Naive thymus-derived CD8-positive, alpha-beta T cell (primary cell): ENCODE measurements at regions not wholly inside any gene's neighbourhood (a gene's known extent, or its start where the extent isn't known, plus 50 kb on each side); places are given as distances from the start of the nearest gene placed in this dataset.

ENCODE experiments used
- ATAC-seq, 2 donors: fragments of 150-1000 bp; cut with Tn5 transposase in 1 of 2; sonication (Bioruptor Pico), chemical (Tn5 transposase) in 1 of 2; 1 replicate in 1 of 2; 2 replicates in 1 of 2; pipeline ENCODE4 v1.10.0; 2021; ENCODE audit warnings: mild to moderate bottlenecking in 2 of 2, moderate library complexity in 2 of 2
- POLR2A ChIA-PET: fragments of 350-600 bp; sonication (Branson Sonifier 250); formaldehyde crosslinking; loops from one replicate; lab custom pipeline; 2021; ENCODE audit warnings: antibody characterized with exemption; lab: Charles Lee
- DNase-seq, 10 donors: peaks; one replicate each; pipeline versions ENCODE4 v3.0.0 to v3.0.0-alpha.2; 2020 to 2022
- H3K27ac Mint-ChIP-seq, 10 donors: one replicate each; pipeline ENCODE4 v1.8.0; 2020 to 2022; ENCODE audit warnings: mild to moderate bottlenecking in 10 of 10, mixed read lengths in 10 of 10, moderate library complexity in 4 of 10, inconsistent platforms in 1 of 10
- H3K27me3 Mint-ChIP-seq, 5 donors: one replicate each; pipeline ENCODE4 v1.8.0; 2021 to 2022; ENCODE audit warnings: mixed read lengths in 5 of 5
- H3K36me3 Mint-ChIP-seq, 3 donors: one replicate each; pipeline ENCODE4 v1.8.0; 2020 to 2022; ENCODE audit warnings: mixed read lengths in 3 of 3, mild to moderate bottlenecking in 2 of 3, inconsistent platforms in 1 of 3
- H3K4me1 Mint-ChIP-seq, 4 donors: one replicate each; pipeline ENCODE4 v1.8.0; 2021 to 2022; ENCODE audit warnings: mixed read lengths in 4 of 4
- H3K4me3 Mint-ChIP-seq, 10 donors: one replicate each; pipeline ENCODE4 v1.8.0; 2020 to 2022; ENCODE audit warnings: mild to moderate bottlenecking in 10 of 10, mixed read lengths in 10 of 10, moderate library complexity in 6 of 10, inconsistent platforms in 1 of 10
- H3K9me3 Mint-ChIP-seq, 9 donors: one replicate each; pipeline ENCODE4 v1.8.0; 2020 to 2022; ENCODE audit warnings: mixed read lengths in 9 of 9, mild to moderate bottlenecking in 3 of 9, inconsistent platforms in 1 of 9, moderate library complexity in 1 of 9

DNA sequence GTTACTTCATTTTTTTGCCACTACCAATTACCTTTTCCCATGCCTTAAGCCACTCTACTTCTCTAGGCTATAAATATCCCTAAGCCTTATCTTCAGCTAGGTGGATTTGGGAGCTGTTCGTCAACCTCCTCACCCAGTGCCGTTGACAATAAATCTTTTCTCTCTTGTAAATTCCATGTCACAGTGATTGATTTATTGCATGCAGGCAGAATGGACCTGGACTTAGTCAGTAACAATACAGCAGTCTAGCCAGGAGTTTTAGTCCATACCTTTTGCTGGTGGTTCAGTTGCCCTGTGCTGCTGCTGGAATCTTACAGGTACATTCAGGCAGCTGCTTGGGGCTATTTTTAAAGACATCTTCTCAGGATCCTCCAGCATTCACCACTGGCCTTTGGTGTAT, 350.5 kb upstream of the NRG3 start:
- H3K9me3 Mint-ChIP-seq: peaks cover 0 to 29% (median 3%) of the 10 kb centered on the region in 9 donors
- no peaks in the 10 kb centered on the region for H3K36me3 Mint-ChIP-seq
- ATAC-seq (no peak), DNase-seq (no peak)
- H3K4me1 Mint-ChIP-seq: no peaks in the 10 kb centered on the region
- no peak overlapping the region for H3K27ac Mint-ChIP-seq
- POLR2A ChIA-PET: no interaction called here
- peaks cover 0 to 4% (median 0%) of the 10 kb centered on the region in 5 donors for H3K27me3 Mint-ChIP-seq
- no peak overlapping the region for H3K4me3 Mint-ChIP-seq

DNA sequence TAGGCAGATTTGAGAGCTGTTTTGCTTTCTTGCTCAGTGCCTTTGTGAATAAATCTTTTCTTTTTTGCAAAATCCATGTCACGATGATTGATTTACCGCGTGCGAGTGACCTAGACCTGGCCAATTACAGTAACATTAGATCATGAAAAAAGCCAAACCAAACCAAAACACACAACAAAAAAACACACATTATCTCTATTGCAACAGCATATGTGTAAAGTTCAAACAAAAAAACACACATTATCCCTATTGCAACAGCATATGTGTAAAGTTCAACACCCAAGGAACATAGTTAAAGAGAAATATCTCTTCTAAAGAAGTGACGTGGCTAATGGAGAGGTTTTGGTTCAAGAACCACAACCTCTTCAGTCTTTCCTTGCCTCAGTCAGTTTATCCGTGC, 342.6 kb upstream of the NRG3 start:
- DNase-seq (no peak), ATAC-seq (no peak)
- H3K36me3 Mint-ChIP-seq: no peaks in the 10 kb centered on the region
- H3K4me1 Mint-ChIP-seq: no peaks in the 10 kb centered on the region
- H3K27ac Mint-ChIP-seq: no peak overlapping the region
- POLR2A ChIA-PET: no interaction called here
- peaks cover 0 to 13% (median 10%) of the 10 kb centered on the region in 9 donors for H3K9me3 Mint-ChIP-seq
- no peak overlapping the region for H3K4me3 Mint-ChIP-seq
- no peaks in the 10 kb centered on the region for H3K27me3 Mint-ChIP-seq

DNA sequence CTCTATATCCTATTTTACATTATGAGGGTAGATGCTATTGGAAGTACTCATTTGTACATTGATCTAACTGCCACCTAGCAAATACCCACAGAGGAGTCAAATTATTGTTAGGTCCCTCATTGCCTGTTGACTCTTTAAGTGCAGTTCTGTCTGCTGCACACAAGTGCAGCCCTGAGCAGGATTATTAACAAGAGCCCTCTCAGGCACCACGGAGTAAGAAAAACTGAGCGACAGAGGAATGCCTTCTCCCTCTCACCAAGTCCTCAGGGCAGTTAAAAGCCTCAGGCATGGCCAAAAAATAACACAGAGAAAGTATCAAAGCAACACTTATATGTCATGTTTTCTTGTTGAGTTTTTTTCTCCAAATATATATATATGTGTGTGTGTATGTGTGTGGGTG, 340.0 kb upstream of the NRG3 start:
- H3K27ac Mint-ChIP-seq: no peak overlapping the region
- no peak overlapping the region for H3K4me3 Mint-ChIP-seq
- no peaks in the 10 kb centered on the region for H3K4me1 Mint-ChIP-seq
- peaks cover 0 to 2% (median 0%) of the 10 kb centered on the region in 5 donors for H3K27me3 Mint-ChIP-seq
- H3K9me3 Mint-ChIP-seq: peaks cover 2 to 20% (median 11%) of the 10 kb centered on the region in 9 donors
- no peak for DNase-seq
- peaks cover 0 to 4% (median 0%) of the 10 kb centered on the region in 3 donors for H3K36me3 Mint-ChIP-seq
- ATAC-seq: no peak
- POLR2A ChIA-PET: no interaction called here

DNA sequence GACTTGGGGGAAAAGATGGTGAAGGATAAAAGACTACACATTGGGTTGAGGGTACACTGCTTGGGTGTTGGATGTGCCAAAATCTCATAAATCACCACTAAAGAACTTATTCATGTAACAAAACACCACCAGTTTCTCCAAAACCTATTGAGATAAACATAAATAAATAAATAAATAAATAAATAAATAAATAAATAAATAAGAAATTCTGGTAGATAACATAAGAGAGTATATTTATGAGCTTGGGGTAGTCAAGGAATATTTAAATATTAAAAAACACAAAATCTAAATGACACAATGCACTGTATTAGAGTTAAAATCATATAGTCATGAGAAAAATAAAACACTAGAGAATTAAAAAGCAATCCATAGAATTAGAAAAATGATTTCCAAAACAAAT, 333.5 kb upstream of the NRG3 start:
- H3K27ac Mint-ChIP-seq: no peak overlapping the region
- ATAC-seq: no peak
- H3K4me3 Mint-ChIP-seq: no peak overlapping the region
- H3K27me3 Mint-ChIP-seq: peaks cover 0 to 2% (median 0%) of the 10 kb centered on the region in 5 donors
- no peak for DNase-seq
- peaks cover 6 to 14% (median 10%) of the 10 kb centered on the region in 9 donors for H3K9me3 Mint-ChIP-seq
- POLR2A ChIA-PET: no interaction called here
- H3K4me1 Mint-ChIP-seq: no peaks in the 10 kb centered on the region
- peaks cover 0 to 4% (median 0%) of the 10 kb centered on the region in 3 donors for H3K36me3 Mint-ChIP-seq

DNA sequence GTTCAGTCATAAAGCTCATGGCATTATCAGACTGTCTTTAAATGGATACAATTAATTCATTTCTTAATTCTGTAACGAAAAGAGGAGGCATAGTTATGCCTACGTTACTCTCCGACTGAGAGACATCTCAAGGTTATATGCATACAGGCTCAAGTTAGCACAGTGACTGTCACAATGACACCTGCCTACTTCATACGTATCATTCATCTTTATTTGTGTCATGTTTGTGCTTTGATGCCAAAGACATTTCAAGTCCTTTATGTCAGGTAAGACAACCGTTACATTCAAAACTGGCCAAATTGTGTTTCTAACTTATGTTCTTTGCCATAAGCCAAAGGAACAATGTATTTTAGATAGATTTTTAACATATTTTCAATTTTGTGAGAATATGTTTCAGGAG, 328.8 kb upstream of the NRG3 start:
- ATAC-seq (no peak), DNase-seq (no peak)
- Mint-ChIP-seq H3K4me1 (no peaks in the 10 kb centered on the region), H3K9me3 (peaks cover 0 to 27% (median 21%) of the 10 kb centered on the region in 9 donors), H3K4me3 (no peak overlapping the region), H3K27me3 (no peaks in the 10 kb centered on the region), H3K36me3 (peaks cover 0 to 17% (median 0%) of the 10 kb centered on the region in 3 donors), H3K27ac (no peak overlapping the region)
- POLR2A ChIA-PET: no interaction called here

DNA sequence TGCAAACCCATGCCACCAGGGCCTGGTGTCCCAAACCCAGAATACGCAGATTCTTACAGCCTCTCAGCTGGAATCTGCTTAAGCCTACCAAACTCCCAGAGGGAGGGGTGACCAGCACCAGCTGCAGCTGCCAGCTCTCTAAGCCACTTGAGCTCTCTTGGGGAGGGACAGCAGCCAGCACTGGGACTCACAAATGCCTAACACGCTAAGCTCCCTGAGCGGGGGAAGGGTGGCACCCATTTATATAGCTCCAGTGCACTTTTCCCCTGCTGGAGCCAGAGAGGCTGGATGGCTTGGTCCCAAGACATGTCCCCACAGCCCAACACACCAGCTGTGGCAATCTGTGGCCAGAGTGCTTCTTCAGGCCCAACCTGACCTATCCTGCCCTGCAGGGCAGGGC, 326.8 kb upstream of the NRG3 start:
- Mint-ChIP-seq H3K4me3 (no peak overlapping the region), H3K36me3 (peaks cover 0 to 17% (median 0%) of the 10 kb centered on the region in 3 donors), H3K27me3 (no peaks in the 10 kb centered on the region), H3K4me1 (no peaks in the 10 kb centered on the region), H3K9me3 (peaks cover 0 to 46% (median 22%) of the 10 kb centered on the region in 9 donors), H3K27ac (no peak overlapping the region)
- DNase-seq (no peak), ATAC-seq (no peak)
- POLR2A ChIA-PET: no interaction called here

DNA sequence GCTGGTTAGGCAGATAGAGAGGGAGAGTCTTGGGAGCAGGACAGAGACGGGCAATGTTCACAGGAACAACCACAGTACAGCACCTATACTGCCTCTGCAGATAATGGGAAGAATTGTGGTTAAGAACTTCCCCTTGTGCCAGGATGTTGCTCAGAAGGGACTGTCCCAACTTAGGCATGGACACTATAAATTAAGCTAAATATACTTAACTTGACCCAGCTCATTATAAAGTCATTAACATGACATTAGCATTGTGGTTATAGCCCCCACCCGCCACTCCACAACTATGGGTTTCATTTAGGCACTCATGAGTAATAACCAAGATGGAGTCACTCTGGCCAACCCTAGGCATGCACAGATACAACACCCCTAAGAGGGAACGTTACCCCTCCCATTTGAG, 310.9 kb upstream of the NRG3 start:
- POLR2A ChIA-PET: no interaction called here
- Mint-ChIP-seq H3K27me3 (no peaks in the 10 kb centered on the region), H3K9me3 (peaks cover 0 to 20% (median 2%) of the 10 kb centered on the region in 9 donors), H3K4me3 (no peak overlapping the region), H3K36me3 (peaks cover 0 to 7% (median 0%) of the 10 kb centered on the region in 3 donors), H3K4me1 (peaks cover 0 to 6% (median under 1%) of the 10 kb centered on the region in 4 donors), H3K27ac (no peak overlapping the region)
- no peak for DNase-seq
- ATAC-seq: no peak

DNA sequence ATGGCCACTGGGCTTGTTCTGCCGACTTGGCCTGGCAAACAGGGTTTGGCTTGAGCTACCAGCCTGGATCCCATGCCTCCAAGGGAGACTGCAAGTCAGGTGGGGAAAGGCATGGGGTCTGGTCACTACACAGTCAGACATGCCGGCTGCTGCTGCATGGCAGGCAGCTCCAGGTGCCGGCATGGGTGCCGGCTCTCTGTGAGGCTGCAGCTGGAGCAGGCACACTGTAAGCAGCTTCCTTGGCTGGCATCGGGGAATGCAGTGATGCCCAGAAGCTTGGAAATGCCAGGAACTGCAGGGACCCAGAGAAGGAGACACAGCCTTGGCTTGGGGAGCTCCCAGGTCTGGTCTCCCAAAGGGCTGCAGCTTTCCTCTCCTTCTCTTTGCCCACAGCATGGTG, 305.5 kb upstream of the NRG3 start:
- H3K27ac Mint-ChIP-seq: no peak overlapping the region
- no peak for DNase-seq

DNA sequence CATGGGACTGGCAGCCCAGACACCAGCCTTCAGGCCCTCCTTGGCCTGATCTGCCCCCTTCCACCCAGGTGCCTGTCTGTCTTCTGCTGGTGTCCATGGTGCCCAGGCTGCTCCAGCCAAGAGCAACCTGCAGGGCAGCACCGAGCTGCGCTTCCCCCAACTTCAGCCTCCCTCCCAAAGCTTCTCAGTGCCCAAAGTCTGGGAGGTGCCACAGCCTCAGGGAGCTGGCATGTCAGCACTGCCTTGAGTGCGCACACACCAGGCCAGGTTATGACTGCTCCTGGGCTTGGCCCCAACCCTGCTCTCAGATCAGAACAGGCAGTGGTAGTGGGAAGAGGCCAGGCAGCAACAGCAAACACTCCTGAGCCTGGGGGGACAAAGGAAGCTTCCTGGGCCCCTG, 304.6 kb upstream of the NRG3 start:
- ATAC-seq (no peak), DNase-seq (no peak)
- Mint-ChIP-seq H3K27ac (no peak overlapping the region), H3K4me1 (no peaks in the 10 kb centered on the region), H3K4me3 (no peak overlapping the region), H3K36me3 (no peaks in the 10 kb centered on the region), H3K9me3 (peaks cover 0 to 18% (median 9%) of the 10 kb centered on the region in 9 donors), H3K27me3 (no peaks in the 10 kb centered on the region)
- POLR2A ChIA-PET: no interaction called here

More for the DNA sequence above, 305.5 kb upstream of the NRG3 start:
- ATAC-seq: no peak
- H3K4me3 Mint-ChIP-seq: no peak overlapping the region
- H3K4me1 Mint-ChIP-seq: no peaks in the 10 kb centered on the region
- H3K9me3 Mint-ChIP-seq: peaks cover 0 to 13% (median 8%) of the 10 kb centered on the region in 9 donors
- POLR2A ChIA-PET: no interaction called here
- no peaks in the 10 kb centered on the region for H3K27me3 Mint-ChIP-seq
- no peaks in the 10 kb centered on the region for H3K36me3 Mint-ChIP-seq

DNA sequence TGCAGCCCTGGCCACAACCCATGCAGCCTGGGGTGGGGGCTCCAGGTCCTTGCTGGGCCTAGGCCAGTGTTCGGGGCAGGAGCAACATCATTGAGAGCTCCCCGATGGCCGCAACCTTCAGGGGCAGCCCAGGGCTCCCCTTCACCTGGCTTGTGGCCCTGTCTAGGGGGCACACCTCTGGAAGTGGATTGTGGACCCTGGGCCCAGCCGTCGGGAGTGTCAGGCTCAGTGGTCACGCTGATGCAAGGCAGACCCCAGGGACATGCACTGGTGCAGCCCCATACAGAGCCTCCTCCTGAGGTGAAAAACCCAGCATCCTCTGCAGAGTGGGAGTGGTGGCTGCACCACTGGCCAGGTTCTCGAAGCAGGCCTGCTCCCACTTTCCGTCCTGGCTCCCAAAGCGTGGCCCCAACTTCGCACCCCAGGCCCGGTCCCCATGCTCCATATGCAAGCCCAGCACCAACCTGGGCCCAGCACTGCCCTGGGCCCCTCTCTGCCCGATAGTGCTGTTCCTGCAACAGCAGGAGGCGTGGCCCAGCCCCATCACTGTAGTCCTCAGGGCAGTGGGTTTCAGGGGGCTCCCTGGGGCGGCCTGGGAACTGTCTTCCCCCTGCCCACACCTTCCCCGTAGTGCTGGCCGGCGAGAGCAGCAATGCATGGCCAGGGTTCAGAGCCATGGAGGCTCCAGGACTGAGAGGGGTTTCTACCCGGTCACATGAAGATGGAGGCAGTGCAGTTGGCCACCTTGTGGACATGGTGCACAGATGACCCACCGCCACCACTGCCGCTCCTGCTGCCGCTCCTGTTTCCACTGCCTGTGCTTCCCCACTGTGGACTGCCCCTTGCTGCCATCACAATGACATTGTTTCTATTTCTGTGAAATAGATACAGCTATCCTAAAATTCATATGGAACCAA, 303.9 kb upstream of the NRG3 start:
- Mint-ChIP-seq H3K27me3 (no peaks in the 10 kb centered on the region), H3K4me3 (no peak overlapping the region), H3K9me3 (peaks cover 2 to 26% (median 11%) of the 10 kb centered on the region in 9 donors), H3K4me1 (no peaks in the 10 kb centered on the region), H3K36me3 (no peaks in the 10 kb centered on the region), H3K27ac (no peak overlapping the region)
- no peak for ATAC-seq
- DNase-seq: no peak
- POLR2A ChIA-PET: no interaction called here

DNA sequence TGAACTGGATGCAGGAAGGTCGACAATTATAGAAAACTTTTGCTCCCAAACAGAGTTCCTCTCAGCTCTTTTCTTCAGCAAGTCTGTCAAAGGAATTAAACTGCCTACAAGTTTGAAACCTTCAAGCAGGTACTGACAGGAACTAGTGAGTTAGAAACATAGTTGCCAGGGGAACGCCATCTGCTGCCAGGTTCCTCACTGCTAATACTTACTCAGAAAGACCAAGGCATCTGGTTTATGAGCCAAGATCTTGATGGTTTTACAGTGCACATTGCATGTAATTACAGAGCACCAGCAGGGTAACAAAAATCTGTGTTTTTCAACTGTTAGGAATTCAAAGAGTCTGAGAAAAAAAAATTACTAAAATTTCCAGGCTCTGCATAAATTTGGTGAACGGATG, 300.0 kb upstream of the NRG3 start:
- POLR2A ChIA-PET: no interaction called here
- no peaks in the 10 kb centered on the region for H3K36me3 Mint-ChIP-seq

DNA sequence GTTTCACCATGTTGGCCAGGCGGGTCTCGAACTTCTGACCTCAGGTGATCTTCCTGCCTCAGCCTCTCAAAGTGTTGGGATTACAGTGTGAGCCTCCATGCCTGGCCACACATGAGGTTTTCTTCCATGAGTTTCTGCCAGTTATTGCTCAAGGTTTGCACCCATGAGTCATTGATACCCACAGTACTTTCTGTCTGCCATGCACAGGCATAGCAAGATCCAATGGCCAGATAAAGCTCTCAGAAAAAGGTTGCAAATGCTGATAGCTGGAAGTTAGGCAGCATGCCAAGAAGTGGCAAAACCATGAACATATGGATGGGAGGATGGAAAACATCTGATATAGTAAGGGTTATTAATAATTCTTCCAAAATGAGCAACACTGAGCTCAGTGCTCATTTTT, 298.7 kb upstream of the NRG3 start:
- no peaks in the 10 kb centered on the region for H3K27me3 Mint-ChIP-seq
- H3K4me1 Mint-ChIP-seq: no peaks in the 10 kb centered on the region

More for the DNA sequence above, 300.0 kb upstream of the NRG3 start:
- no peaks in the 10 kb centered on the region for H3K27me3 Mint-ChIP-seq
- H3K9me3 Mint-ChIP-seq: peaks cover 7 to 27% (median 18%) of the 10 kb centered on the region in 9 donors
- ATAC-seq: no peak
- no peak overlapping the region for H3K4me3 Mint-ChIP-seq
- H3K4me1 Mint-ChIP-seq: no peaks in the 10 kb centered on the region
- no peak for DNase-seq
- no peak overlapping the region for H3K27ac Mint-ChIP-seq

DNA sequence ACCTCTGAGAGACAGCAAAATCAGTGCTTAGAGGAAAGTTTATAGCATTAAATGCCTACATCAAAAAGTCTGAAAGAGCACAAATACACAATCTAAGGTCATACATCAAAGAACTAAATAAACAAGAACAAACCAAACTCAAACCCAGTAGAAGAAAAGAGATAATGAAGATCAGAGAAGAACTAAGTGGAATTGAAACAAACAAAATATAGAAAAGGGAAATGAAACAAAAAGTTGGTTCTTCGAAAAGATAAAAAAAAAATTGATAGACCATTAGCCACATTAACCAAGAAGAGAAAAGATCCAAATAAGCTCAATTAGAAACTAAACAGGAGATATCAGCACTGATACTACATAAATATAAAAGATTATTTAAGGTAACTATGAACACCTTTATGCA, 280.0 kb upstream of the NRG3 start:
- ATAC-seq (no peak), DNase-seq (no peak)
- H3K36me3 Mint-ChIP-seq: peaks cover 0 to 10% (median 0%) of the 10 kb centered on the region in 3 donors
- H3K27me3 Mint-ChIP-seq: no peaks in the 10 kb centered on the region
- POLR2A ChIA-PET: no interaction called here
- peaks cover 6 to 33% (median 12%) of the 10 kb centered on the region in 9 donors for H3K9me3 Mint-ChIP-seq
- H3K4me3 Mint-ChIP-seq: no peak overlapping the region
- no peaks in the 10 kb centered on the region for H3K4me1 Mint-ChIP-seq
- no peak overlapping the region for H3K27ac Mint-ChIP-seq

More for the DNA sequence above, 298.7 kb upstream of the NRG3 start:
- POLR2A ChIA-PET: no interaction called here
- peaks cover 7 to 26% (median 18%) of the 10 kb centered on the region in 9 donors for H3K9me3 Mint-ChIP-seq
- no peak overlapping the region for H3K27ac Mint-ChIP-seq
- H3K36me3 Mint-ChIP-seq: no peaks in the 10 kb centered on the region
- H3K4me3 Mint-ChIP-seq: no peak overlapping the region
- DNase-seq: no peak
- ATAC-seq: no peak
